Esophagus muscularis mucosa (tissue), 3 donors: ENCODE measurements at regions not wholly inside any gene's neighbourhood (a gene's known extent, or its start where the extent isn't known, plus 50 kb on each side); places are given as distances from the start of the nearest gene placed in this dataset.
"Not testable (repeated sequence)": the region's sequence is repeated elsewhere in the genome, so short reads cannot be mapped to it uniquely, and the experiment has no call there.

Experiments
- POLR2A ChIP-seq: fragments of 450-650 bp; IDR thresholded peaks from one replicate; pipeline ENCODE4 v1.6.1; 2017; ENCODE audit warnings: antibody characterized with exemption, moderate library complexity, mild to moderate bottlenecking, low read depth
- POLR2AphosphoS5 ChIP-seq, 2 donors: sonication (generic); formaldehyde crosslinking; IDR thresholded peaks; one replicate each; pipeline ENCODE4 v1.6.1; 2017; ENCODE audit warnings: antibody characterized with exemption in 2 of 2
- TF ChIP-seq, protein P1 (sequence below), 3 experiments: fragments of 200-600 bp in 2 of 3; fragments of 450-650 bp in 1 of 3; sonication (generic) in 2 of 3; IDR thresholded peaks; one replicate each; pipeline ENCODE4 v1.5.1; 2017 to 2019; ENCODE audit warnings: antibody characterized with exemption in 3 of 3, mild to moderate bottlenecking in 2 of 3, moderate library complexity in 1 of 3

DNA sequence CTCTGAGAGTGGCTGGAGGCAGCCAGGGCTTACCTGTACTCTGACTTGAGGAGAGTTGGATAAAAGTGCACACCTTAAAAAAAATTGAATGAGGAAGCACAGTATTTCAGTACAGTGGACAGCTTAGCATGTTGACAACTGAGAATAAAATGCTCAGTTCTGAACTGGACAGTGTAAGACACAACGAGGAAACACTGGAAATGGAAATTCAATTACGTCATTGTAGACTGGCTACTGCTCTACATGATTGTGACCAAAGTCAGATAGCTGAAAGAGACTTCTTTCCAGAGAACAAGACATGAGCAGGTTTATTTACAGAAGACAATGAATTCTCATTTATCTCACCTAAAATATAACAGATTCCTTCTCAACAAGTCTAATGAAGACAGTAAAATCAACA lies 100.1 kb downstream of the CCDC74A start:
- TF ChIP-seq POLR2A; POLR2AphosphoS5 (IDR thresholded peaks at IDR 0.05): not testable (repeated sequence)
- TF ChIP-seq, protein P1, sequence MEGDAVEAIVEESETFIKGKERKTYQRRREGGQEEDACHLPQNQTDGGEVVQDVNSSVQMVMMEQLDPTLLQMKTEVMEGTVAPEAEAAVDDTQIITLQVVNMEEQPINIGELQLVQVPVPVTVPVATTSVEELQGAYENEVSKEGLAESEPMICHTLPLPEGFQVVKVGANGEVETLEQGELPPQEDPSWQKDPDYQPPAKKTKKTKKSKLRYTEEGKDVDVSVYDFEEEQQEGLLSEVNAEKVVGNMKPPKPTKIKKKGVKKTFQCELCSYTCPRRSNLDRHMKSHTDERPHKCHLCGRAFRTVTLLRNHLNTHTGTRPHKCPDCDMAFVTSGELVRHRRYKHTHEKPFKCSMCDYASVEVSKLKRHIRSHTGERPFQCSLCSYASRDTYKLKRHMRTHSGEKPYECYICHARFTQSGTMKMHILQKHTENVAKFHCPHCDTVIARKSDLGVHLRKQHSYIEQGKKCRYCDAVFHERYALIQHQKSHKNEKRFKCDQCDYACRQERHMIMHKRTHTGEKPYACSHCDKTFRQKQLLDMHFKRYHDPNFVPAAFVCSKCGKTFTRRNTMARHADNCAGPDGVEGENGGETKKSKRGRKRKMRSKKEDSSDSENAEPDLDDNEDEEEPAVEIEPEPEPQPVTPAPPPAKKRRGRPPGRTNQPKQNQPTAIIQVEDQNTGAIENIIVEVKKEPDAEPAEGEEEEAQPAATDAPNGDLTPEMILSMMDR (IDR thresholded peaks at IDR 0.05), result not testable (repeated sequence)
